Left forelimb (tissue), 1 donor: ENCODE measurements at regions not wholly inside any gene's neighbourhood (a gene's known extent, or its start where the extent isn't known, plus 50 kb on each side); places are given as distances from the start of the nearest gene placed in this dataset.

Experiments
- DNase-seq: peaks from one replicate; pipeline ENCODE4 v3.0.0-alpha.2; 2018; ENCODE audit warnings: low spot score

DNA sequence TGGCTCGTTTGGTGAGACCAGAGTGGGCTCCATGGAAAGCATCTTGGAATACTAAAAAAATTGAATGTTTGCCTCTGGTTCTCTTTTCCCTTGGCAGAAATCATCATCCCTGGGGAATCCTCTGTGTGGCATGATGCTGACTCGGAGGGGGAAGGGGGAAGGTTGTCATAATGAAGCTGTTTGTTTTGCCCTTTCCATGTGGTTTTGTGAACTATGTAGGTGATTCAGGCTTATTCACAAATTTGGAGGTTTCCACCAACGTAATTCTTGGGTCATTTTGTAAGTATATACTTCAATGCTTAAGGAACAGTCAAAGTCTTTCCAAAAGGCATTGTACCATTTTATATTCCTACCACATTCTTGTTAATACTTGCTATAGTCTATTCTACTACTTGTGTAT, 754.0 kb upstream of the FAT3 start:
- DNase-seq: no peak

- DNase-seq: no peak
Measured at GRCh38 chr11:91459840-91460239, 764.8 kb upstream of the FAT3 start.

GRCh38 chr11:91446267-91446666, 778.4 kb upstream of the FAT3 start:
- DNase-seq: no peak

GRCh38 chr11:91435694-91436395, 788.8 kb upstream of the FAT3 start:
- DNase-seq: no peak

DNA sequence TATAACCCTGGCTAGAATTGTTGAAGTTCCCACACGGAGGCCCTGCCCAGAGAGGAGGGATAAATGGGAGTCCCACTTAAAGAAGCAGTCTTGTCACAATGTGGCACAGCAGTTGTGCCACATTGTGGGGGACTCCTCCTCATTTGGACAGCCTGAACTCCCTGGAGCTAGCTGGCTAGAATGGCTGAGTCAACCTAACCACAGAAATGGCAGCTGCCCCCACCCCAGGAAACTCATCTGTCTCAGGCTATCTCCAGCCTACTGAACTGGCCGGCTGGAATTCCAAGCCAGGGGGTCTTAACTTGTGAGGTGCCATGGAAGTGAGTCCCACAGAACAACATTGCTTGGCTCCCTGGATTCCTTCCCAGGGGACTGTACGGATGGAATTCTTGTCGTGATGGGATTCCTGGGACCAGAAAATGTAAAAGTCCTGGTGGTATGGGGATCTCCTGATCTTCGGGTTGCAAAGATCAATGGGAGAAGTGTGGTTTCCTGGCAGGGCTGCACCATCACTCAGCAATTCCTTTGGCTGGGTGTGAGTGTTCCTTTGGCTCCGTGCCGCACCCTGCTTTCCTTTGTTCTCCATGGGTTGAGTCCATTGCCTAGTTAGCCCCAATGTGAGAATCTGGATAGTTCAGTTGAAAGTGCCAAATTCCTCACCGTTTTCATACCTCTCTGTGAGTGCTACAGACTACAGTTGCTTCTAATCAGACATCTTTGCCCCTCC, 791.2 kb upstream of the FAT3 start:
- DNase-seq: no peak

DNA sequence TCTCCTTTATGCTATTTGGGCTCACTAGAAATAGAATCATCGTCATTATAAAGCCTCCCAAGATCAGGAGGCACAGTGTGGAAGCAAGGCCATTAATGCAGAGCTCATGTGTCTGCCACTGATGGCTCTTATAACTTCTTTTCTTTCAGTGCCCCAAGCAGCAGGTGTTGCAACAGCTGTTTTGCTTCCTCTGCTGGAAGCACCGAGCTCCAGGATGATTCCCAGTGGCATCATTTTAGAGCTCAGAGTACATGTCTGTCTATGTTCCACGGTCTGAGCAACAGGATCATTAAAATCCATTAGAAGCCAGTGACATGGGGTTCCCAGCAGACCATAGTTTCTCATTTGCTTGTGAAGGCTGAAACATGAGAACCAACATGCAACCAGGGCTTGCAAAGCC, 803.0 kb upstream of the FAT3 start:
- no peak for DNase-seq

GRCh38 chr11:91407842-91408241, 816.8 kb upstream of the FAT3 start:
- no peak for DNase-seq

DNA sequence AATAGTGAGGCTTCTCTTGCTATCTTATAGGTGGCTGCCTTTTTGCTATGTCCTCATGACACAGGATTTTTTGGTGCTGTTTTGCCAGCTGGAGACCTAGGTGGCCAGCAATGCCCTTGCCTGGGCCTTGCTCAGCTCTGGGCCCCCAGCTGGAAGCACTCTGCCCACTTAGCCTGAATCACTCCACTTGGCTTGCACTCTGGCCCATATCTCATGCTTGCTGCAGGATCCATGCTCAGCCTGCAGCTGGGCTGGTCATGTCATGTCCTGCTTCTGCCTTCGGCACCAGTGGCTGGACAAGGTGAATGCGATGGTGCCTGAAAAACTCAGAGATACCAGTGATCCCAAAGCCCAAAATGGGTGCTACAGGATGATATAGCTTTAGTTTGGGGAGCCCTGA, 818.6 kb upstream of the FAT3 start:
- no peak for DNase-seq

GRCh38 chr11:91404344-91404743, 820.3 kb upstream of the FAT3 start:
- DNase-seq: no peak

DNA sequence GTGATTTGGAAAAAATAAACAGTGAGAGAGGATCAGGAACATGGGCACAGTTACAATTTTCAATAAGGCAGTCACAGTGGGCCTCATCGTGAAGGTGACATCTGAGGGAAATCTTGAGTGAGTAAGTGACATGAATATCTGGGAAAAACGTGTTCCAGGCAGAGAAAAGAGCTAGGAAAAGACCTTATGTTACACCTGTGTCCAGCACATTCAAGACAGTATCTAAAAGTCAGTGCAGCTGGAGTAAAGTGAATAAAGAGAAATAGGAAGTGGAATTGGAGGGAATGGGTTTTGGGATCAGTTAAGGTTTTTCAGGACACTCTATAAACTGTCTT, 827.5 kb upstream of the FAT3 start:
- DNase-seq: no peak

DNA sequence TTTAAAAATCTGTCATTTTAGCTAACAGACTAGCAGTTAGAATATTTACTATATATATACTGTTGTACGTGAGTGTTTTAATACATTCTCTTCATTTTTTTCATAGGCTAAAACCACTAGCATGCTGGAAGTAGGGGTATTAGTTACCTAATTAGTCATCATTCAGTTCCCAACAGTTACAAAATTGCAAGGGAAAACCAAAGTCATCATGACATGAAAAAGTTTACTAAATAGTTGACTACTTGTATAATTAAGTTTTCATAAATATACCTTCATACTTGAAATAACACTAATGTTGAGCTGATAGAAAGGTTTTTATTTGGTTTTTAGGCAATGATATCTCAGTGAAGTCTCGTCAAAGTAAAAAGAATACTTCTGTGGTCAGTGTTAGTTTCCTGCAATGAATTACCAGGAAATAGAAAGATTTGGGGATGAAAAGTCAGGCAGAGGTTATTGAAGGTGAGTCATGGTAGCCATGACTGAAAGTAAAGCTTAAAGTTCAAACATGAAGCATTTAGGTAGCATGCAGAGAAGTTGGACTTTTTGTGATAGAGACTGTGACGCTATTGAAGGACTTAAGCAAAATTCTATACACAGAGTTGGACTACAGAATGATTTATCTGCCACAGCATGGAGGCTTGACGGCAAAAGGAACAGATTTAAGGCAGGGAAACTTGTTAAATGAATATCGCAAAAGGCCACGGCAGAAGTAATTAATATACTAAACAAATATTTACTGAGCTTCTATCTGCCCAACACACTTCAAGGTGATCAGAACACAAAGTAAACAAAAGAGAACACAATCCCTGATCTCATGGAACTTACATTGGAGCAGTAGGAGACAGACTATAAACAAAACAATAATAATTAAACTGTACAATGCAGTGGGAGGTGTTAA, 828.1 kb upstream of the FAT3 start:
- DNase-seq: no peak

DNA sequence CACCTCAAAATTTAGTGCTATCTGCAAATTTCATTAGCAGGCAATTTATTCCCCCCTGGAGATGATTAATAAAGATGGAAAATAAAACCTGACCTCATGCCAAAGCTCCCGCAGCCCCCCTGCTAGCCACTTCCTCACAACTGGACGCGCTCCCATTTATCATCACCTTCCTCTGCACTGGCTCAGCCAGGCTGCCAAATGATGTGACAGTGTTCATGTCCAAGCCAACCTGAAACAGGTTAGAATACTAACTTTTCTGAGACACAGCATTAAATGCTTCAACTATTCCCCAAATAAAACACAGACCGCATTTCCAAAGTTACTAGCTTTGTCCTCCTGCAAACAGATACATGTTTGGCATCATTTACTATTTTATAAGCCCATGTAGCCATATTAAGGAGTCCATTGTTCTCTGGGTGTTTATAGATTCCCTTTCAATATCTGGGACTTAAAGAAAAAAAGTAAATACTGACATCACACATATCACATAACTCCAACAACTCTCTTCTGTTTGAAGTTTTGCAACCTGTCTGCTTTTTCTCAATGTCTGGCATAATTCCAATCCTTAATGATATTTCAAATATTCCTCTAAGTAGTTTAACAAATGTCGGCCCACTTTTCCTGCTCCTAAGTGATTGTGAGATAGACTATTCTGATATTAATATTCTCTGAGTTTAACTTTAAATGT, 829.7 kb upstream of the FAT3 start:
- DNase-seq: no peak

GRCh38 chr11:91394073-91394726, 830.4 kb upstream of the FAT3 start:
- DNase-seq: no peak

GRCh38 chr11:91382946-91383345, 841.7 kb upstream of the FAT3 start:
- no peak for DNase-seq

DNA sequence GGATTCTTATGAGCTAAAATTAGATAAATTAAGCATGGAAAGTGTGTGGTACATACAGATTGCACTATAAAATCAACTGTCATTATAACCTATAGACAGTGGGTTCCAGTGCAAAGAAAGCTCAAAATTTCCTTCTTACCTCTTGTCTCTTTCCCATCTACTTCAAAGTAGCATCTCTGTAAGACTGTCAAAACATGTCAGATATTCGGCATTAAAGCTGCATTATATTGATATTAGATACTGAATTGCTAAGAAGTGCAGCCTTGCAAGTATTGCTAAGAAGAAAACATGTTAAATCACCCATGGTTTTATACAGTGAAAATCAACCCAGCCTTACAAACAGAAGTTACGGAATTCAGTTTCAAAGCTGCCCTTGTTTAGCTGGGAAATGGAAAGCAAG, 849.8 kb upstream of the FAT3 start:
- DNase-seq: no peak

DNA sequence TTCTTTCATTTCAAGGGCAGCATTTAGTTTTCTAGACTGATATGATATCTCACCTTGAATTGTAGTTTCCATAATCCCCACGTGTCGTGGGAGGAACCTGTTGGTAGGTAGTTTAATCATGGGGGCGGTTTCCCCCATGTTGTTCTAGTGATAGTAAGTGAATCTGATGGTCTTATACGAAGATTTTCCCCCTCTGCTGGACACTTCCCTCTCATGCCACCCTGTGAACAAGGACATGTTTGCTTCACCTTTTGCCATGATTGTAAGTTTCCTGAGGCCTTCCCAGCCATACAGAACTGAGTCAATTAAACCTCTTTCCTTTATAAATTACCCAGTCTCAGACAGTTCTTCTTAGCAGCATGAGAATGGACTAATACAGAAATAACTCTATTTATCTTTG, 851.1 kb upstream of the FAT3 start:
- no peak for DNase-seq

- no peak for DNase-seq
Measured at GRCh38 chr11:91366816-91367215, 857.8 kb upstream of the FAT3 start.

DNA sequence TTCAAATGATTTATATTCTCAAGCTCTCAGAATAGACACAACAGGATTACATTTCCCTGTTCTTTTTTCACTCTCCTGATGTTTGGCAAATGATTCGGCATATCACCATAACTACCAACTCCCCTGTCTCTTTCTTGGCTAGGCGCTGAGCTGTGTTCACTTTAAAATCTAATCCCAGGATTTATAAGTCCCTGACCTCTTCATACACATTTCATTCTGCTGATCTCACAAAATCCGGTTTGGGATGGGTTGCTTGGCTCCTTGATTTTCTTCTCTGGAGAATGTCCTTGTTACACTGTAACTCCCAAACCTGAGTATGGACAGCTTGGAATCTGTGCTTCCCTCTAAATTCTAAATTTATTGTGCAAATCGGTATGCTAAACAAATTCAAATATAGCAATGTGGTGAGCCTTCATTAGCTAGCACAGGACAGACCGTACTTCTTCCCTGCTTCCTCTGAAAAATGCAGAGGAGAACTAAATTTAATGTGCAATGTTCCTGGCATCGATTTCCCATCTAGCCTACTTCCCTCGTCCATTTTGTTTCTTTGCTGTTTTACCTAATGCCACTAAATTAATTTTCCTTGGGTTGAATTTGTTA, 858.5 kb upstream of the FAT3 start:
- no peak for DNase-seq

- no peak for DNase-seq
Measured at GRCh38 chr11:91350931-91351330, 873.7 kb upstream of the FAT3 start.

GRCh38 chr11:91326751-91327150, 897.9 kb upstream of the FAT3 start:
- no peak for DNase-seq

DNA sequence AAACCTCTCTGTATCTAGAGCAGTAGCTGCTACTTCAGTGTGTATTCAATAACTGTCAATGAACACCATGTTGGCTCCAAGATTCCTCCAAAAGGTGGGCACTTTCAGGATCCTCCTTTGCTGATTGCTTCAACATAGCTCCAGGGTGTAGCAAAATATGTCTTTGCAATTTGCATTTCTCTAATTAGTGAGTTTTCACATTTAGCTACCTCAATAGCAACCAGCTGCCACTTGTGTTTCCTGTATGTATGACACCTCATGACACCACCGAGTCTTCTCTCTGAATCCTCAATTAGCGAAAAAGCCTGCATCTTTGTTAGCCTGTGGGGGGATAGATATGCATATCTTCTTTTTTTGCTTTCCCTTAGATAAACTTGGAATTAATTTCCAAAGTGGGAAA, 898.3 kb upstream of the FAT3 start:
- no peak for DNase-seq
